GM18873 (cell line): ENCODE measurements at regions not wholly inside any gene's neighbourhood (a gene's known extent, or its start where the extent isn't known, plus 50 kb on each side); places are given as distances from the start of the nearest gene placed in this dataset.

Experiments
- ATAC-seq: cut with Tn5 transposase; IDR thresholded peaks from one replicate; pipeline ENCODE4 v1.9.1; 2021; ENCODE audit warnings: mild to moderate bottlenecking, moderate library complexity, moderate number of reproducible peaks; ENCODE audit not compliant: unreplicated experiment, low FRiP score

DNA sequence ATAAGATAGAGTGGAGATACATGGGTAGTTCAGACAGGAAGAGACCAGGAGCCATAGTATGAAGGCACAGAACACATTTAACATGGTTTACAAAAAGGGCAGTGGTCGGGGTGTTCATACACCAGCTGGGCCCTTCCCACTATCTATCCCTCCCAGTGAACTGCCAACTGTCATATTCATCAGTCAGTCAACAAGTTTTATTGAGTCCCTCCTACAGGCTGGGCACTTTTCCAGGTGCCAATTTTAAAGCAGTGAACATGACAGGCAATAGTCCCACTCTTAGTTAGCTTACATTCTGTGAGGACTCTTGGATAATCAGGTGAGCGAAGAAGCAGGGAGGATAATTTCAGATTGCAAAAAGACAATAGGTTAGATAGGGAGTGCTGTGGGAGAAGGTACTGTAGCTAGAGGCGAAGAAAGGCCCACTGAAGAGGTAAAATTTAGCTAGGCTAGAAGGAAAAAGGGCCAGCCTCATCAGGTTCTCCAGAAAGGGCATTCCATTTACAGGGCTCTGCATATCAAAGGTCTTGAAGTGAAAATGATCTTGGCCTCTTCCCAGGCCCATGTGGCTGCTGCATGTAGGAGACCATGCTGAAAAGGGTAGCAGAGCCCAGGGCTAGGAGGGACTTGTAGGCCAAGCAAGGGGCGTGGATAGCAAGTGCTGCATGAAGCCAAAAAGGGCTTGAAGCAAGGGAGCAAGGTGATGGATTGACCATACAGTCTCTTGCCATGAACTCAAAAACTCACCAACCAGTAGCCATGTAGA lies 274.7 kb upstream of the SNX7 start:
- ATAC-seq, result no peak

DNA sequence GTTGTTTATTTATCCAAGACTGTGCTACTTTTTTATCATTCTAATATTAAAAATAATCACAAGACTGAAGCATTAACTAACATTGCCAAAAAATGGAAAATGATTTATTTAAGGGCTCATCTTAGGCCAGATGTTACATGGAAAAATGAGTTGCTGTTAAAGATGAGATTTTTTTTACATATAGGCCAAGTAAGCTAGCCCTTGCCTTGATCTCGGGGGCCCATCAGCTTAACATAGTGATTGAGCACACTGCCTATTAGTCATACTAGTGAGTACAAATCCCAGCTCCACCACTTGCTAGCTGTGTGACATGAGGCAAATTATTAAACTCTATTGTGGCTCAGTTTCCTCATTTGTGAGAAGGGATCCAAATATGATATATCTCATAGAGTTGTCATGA lies 275.9 kb upstream of the SNX7 start:
- no peak for ATAC-seq

DNA sequence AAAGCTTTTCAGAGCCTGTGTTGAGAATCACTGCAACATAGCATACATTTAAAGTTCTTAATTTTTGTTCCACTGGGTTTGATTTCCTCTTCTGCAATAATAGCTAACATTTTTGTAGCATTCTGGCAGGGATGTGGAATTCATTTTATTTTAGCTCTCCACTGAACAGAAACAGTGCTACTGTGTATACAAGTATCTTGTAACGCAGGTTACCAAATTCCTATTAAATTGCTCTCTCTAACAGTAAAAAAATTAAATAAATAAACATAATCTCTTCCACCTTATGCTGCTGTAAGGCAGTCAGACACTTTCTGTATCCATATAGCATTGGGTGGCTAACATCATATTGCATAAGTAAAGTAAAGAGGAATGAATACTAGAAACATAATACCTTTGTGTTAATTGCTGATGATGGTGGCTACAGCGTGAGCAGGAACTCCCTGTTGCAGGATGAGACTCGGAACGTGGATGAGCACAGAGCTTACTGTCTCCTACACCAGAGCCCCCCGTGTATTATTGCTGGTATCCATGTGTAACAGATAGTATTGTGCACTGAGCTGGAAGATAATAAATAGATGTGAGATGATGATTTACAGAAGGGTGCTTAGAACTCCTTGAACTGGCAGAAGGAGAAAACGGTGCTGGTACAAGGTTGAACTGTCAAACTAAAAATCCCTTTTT lies 276.9 kb upstream of the SNX7 start:
- no peak for ATAC-seq

DNA sequence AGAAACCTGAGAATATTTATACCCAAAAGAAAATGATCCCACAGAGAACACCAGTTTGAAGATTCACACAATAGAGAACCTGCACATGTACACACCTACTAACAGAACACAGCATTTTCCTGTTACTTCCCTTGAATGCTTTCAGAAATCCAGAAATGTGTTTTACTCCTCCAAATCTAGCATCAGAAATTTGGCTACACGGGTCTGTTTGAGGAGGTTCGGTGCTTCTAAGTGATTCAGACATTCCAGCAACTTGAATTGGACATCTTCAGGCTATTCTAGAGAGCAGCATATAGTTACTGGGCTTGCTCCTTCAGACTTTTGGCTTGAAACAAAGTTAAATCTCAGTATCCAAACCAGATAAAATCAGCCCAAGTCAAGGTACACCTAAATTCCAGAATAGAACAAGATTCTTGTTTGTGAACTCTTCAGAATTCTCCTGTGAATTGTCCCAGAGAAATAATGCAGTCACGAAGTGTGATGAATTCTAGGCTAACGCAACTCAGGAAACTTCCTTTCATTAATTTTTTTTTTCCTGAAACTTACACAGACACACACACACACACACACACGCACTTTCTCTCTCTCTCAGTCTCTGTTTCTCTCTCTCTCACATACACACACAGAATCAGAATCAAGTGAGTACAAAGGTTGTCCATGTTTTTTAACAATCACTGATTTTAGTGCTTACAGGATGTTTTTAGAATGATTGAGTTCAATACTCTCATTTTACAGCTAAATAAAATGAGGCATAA lies 278.4 kb upstream of the SNX7 start:
- ATAC-seq, result no peak

DNA sequence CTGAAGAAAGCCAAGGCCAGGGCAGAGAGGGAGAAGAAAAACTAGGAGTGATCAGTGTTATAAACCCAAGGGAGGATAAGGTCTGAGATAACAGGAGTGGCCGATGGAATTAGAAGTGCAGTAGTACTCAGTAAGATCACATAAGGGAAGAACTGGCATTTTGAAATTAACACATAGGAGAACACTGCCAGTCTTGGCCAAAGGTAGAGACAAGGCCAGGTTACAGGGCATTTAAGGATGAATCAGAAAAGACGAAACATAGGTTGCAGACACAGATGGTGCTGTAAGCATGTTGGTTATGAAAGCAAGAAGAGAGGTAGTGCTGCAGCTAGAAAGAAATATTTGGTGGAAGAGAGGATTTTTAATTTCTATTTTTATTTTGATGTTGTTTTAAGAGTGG lies 278.9 kb upstream of the SNX7 start:
- ATAC-seq, result no peak

DNA sequence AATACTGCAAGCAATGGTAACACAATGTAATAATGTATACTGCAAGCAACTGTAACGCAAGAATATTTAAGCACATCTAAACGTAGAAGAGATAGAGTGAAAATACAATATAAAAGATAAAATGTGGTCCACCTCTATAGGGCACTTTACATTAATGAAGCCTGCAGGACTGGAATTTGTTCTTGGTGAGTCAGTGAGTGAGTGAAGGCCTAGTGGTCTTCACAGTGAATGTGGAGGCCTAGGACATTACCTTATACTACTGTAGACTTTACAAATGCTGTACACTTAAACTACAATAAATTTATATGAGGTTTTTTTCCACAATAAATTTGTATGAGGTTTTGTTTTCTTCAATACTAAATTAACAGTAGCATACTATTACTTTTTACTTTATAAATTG lies 287.4 kb upstream of the SNX7 start:
- no peak for ATAC-seq

DNA sequence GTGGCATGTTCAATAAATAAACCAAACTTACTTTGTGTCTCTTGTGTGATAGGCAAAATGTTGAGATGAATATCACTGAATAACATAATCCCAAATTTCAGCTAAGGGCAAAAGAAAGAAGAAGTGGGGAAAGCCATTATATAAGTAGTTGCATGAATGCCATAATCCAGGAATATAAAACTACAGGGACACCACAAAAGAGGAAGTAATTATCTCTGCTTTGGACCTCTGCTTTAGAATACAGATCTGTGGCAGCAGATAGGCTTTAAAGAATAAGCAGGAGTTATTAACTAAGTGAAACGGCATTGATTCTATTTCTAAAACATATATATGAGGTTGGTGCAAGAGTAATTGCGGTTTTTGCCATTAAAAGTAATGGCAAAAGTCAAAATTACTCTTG lies 288.5 kb upstream of the SNX7 start:
- no peak for ATAC-seq

DNA sequence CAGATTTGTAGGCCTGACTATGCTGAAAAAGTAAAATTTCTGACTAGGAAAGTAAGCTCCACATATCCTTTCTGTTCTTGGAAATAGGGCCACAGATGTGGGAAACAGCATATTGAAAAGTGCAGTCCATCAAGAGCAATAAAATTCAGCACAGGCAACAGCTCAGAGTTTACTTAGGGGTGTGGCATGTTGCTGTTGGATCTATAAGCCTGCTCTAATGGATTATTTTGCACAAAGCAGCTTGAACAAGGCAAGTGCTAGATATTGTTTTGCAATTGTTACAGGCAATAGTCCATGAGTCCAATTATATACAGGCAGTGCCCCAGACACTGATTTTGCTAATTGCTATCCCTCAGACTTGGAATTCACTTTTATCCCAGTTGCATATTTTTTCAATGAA lies 289.8 kb upstream of the SNX7 start:
- ATAC-seq, result no peak

DNA sequence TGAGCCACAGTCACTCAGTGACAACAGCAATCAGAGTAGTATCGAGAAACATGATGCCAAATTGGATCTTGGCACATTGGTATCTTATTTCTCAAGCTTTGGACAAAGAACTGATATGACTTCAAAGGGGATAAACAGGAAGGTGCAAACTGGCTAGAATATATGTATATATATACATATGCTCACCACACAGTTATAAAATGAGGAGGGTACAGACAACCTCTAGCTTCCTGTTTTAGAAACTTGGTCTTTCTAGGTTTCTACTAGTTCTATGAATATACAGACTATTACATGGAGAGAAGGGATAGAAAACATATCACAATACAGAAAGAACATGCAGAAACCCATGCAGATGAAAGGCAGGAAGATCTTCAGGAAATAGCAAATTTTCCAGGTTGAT lies 292.1 kb upstream of the SNX7 start:
- no peak for ATAC-seq

DNA sequence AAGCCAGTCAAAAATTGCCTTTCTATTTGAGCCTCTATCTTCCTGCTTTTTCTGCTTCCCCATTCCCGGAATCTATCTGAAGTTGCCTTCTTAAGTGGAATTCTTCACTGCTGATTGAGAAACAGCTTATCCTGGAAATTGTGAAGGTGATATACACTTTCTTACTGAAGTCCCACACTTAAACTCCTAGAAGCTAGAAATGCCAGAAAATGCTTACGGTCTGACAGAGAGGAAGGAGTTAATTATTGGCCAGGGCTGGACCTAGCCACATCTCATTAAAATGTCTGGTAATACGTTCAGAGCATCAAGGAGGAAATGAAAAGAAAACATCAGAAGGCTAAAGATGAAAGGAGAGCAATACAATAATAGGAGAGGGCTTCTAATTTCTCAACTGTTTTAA lies 292.5 kb upstream of the SNX7 start:
- no peak for ATAC-seq

DNA sequence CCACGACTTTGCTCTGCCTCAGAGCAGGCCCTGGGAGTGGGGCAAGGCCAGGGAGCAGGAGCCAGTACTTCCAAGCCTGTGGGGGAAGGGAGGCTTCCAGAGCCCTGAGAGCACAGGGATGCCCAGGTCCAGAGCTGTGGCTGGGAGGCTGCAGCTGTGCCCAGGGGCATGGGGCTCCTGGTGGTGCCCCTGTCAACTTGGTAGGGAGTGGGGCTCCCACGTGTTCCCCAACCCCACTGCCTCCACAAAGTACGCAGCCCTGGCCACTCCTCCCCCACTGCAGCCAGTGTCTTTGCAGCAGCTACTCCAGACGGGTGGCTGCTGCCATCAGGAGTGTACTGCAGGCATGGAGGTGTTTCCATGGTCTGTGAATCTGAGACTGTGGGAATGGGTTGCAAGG lies 294.1 kb upstream of the SNX7 start:
- no peak for ATAC-seq

DNA sequence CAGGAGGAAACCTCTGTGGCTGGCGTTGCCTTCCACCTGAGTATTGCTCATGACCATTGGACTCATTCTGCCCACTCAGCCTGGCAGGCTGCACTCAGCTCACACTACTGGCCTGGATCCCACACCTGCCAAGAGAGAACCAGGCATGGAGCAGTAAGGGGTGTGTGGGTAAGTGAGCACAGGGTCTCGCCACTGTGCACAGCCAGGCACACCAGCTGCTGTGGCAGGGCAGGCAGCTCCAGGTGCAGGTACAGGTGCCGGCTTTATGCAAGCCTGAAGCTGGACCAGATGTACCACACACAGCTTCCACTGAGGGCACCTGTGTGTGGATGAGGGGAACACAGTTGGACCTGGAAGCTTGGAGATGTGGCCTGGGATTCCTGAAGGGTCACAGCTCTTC lies 295.2 kb upstream of the SNX7 start:
- ATAC-seq, result no peak

DNA sequence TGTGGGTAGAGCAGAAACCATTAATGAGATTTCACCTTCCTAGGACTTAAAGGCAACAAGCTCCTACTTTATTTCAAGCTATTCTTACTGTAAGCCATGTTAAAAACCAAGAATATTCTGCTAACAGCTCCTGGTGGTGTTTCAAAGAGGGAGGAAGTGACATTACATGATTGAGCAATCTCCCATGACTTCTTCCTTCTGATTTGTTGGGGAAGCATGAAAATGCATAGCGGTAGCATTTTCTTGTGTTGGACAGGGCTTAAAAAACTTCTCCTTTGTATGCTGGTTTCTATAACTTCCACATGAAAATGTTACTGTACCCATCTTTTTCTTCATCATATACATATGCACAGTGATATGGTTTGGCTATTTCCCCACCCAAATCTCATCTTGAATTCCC lies 297.0 kb upstream of the SNX7 start:
- no peak for ATAC-seq

DNA sequence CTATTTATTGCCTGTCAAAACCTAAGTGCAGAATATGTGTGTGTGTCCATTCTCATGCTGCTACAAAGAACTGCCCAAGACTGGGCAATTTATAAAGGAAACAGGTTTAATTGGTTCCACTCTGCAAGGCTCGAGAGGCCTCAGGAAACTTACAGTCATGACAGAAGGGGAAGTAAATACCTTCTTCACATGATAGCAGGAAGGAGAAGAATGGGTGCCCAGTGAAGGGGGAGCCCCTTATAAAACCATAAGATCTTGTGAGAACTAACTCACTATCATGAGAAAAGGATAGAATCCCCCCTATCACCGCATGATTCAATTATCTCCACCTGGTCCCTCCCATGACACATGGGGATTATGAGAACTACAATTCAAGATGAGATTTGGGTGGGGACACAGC lies 300.7 kb upstream of the SNX7 start:
- no peak for ATAC-seq

DNA sequence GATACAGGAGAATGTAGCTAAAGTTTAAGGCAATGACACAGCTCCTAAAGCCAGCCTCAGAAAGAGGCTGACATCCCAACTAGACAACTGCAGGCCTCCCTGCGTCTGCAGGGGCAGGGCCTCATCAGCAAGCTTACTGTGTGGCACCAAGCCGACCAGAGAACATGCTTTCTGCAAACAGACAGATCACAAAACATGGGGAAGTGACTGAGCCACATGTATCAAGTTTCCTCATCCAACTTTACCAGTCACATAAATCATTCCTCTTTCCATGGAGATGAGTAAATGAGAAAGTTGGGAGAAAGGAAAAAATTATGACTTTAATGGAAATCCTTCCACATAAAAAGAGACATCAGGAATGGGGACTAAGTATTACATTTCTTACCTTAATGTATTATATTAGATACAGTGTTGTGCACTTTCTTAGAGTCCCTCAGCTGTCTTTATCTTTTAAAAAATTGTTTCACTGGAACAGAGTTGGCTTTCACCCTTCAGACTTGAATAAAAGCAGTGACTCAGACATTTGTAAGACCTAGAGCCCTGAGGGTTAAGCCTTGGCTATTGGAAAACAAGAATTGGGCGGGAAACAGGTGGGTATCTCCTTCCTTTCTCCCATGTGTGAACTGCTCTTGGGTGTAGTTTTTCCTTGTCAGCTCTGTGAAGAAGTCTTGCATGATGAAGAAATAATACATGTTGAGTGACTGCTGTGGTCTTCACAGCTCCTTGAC lies 305.7 kb upstream of the SNX7 start:
- no peak for ATAC-seq

DNA sequence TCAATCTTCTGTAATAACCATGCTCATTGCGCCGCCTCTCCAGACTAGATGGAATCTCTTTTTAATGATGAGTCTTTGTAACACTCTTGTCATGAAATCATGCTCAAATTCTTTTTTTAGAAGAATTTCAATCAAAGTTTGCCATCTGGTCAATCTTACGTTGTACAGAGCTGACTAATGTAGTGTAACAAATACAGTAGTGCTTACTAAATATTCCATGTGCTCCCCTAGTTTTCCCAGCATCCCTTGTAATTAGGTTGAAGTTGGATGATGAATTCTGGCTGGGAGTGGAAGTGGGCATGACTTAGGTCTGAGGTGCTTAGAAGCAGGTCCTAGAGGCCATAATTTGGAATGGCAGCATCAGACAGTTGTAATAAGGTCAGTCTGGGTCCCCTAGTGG lies 309.1 kb upstream of the SNX7 start:
- ATAC-seq, result no peak

DNA sequence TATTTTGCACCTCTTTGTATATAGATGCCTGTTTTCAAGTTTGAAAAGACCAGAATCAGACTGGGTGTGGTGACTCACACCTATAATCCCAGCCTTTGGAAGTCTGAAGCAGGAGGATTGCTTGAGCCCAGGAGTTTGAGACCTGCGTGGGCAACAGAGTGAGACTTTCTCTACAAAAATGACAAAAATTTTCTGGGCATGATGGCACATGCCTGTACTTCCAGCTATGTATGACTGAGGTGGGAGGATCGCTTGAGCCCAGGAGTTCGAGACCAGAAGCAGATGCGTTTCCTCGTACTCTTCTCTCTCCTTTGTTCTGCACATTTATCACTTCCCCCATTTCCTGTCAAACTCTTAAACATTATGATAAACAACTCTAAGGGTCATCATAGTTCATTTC lies 310.0 kb upstream of the SNX7 start:
- no peak for ATAC-seq

DNA sequence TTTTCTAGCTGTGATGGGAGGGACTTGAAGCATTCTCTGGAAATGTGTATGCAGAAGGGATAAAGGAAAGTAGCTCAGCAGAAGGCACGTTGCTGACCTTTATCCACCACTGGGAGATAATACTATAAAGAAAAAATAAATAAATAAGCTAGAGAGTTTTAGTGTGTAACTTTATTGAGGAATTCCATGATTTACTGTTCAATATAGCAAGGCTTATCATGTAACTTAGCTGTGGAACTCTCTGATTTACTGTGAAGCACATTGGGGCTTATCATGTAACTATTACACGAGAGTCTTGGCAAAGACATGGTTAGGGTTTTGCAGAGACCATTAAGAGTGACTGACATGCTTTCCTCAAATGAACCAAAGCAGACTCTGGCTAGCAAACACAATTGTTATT lies 316.1 kb upstream of the SNX7 start:
- ATAC-seq, result no peak

DNA sequence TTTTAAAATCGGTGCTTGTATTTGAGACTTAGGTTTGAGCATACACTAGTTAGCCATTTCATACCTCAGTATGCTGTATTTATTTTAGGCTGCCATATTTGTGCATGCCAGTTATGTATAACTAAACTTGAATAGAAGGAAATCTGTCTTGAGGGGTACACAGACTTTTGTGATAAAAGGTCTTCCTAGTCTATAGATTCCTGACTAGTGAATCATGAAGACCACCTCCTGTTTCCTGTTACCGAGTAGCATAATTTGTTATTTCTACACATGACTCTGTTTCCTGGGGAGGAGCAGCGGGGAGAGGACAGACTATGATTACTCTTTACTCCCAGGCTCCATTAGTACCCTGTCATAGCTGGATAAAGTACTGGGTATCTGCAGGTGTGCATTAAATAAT lies 316.8 kb upstream of the SNX7 start:
- no peak for ATAC-seq

DNA sequence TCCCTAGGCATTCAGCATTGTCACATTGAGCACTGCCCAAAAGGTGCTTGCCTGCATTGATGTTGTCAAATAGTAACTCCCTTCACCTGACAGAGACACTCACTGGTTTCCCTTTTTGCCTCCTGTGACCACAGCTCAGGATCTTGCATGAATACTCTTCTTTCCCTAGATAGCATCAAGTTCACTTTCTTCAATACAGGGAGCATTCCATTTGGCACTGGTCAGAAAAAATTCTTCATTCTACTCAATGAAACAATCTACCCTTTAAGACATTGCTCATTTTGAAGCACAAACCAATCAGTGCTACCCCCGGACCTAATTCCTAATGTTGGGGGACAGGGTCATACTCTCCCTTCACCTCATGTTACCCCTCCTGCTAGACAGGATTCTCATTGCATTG lies 319.0 kb upstream of the SNX7 start:
- no peak for ATAC-seq

DNA sequence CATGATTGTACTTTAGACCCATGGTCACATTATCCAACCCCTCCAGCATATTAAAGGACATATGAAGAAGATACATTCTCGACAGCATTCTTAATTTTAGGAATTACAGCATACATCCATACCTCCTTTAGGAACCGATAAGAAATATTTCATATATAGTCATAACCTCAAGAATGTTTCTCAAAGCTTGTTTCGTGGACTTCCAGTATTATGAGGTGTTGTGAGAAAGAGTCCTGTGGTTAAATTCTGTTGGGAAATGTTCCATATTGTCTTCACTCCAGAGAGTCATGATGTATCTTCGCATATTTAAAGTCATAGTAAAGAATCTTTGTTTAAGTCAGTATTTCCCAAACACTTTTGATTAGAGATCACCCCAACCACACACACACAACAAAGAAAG lies 321.0 kb upstream of the SNX7 start:
- ATAC-seq, result no peak
